HG03064 (cell line): ENCODE measurements at regions not wholly inside any gene's neighbourhood (a gene's known extent, or its start where the extent isn't known, plus 50 kb on each side); places are given as distances from the start of the nearest gene placed in this dataset.

Experiments used
- ATAC-seq: cut with Tn5 transposase; IDR thresholded peaks from one replicate; pipeline ENCODE4 v1.9.1; 2021; ENCODE audit warnings: low read depth; ENCODE audit not compliant: unreplicated experiment

DNA sequence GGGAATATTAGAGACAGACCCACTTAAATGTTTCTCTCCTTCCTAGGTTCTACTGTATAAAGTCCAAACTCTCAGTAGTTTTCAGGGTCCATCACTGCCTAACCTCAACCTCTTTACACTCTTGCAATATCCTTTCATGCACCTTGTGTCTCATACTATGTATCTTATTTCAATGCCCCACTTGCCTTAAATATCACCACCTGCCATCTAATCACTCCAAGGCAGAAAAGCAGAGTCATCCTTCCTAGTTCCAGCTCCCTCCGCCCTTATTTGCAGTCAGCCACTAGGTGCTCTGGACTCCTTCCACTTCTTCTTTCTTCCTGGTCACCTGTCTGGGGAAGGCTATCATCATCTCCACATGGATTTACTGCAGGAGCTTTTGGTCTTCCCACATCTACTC, 322.0 kb downstream of the MFSD1 start:
- no peak for ATAC-seq

DNA sequence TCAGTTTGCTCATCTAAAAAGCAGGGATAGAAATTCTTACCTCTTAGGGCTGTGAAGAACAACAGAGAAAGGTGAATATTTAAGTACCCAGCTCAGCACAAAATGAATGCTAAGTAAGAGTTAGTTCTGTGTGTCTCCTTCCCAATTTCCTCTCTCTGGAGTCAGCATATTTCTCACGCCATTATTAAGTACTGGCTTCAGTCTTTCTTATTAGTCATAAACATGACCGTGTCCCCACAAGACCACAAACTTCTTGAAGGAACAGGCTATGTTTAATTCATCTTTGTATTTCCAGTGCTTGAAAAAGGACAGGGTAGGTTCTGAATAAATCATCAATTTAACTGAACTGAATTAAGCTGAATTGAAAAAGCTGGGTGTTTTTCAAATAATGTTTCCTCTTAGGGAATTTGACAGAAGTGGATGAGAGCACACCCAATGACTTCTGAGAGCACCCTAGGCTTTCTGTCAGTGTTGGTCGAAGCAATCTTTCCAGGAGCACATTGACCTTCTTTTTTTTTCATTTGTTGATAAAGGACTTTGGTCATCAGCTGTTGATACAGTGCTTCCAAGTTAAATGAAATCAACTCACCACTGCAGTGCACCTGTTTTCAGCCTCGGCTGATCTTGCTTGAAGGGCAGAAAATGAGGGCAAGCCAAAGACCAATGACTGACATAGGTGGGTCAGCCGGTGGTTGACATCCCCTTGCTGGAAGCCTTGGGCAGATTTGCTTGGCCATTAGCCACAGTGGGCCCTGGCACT, 324.6 kb downstream of the MFSD1 start:
- ATAC-seq = no peak

DNA sequence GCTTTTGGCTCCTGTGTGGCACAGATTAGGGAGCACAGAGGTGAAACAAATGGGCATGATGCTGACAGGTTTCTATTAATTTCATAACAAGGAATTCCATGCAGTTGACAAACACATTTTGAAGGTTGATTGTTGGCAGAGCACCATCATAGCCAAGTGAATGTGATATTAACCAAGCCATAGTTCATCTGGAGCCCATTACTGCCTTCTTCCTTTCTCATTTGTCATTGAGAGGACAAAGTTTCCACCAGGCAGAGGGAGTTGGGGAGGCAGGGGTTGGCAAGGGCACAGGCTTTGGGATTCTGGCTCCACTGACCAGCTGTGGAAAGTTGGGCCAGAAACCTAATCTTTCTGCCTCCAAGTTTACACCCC, 325.2 kb downstream of the MFSD1 start:
- no peak for ATAC-seq

DNA sequence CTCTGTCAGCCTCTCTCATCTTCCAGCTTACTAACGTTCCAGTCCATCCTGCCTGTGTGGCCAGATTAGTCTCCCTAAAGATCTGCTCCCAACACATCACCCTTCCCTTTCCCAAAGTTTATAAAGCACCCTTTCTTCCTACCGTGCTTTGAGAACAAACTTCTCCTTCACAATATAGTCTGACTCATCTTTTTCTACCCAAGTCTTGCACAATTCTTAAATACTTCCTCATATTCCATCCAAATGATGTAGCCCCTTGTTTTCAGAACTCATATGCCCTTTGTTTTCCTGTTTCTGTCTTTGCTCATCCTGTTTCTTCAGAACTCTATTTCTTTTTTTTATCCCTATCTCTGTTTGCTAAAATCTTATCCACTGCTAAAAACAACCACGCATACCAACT, 326.8 kb downstream of the MFSD1 start:
- ATAC-seq = no peak

DNA sequence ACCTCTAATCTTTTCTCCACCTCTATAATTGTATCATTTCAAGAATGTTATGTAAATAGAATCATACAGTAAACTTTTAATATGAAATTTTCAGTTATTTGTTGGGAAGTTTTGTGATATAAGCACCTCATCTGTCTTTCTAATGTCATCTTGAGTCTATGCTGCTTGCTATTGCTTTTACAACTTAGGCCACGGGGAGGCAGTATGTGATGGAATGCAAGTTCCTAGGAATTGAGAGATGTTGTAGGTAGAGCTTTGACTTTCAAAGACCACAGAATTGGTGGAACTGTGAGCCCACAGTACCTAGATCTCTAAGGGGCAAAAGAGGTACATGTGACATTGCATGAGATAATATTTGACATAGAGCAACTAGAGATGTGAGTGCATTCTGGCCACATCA, 328.3 kb downstream of the MFSD1 start:
- no peak for ATAC-seq

DNA sequence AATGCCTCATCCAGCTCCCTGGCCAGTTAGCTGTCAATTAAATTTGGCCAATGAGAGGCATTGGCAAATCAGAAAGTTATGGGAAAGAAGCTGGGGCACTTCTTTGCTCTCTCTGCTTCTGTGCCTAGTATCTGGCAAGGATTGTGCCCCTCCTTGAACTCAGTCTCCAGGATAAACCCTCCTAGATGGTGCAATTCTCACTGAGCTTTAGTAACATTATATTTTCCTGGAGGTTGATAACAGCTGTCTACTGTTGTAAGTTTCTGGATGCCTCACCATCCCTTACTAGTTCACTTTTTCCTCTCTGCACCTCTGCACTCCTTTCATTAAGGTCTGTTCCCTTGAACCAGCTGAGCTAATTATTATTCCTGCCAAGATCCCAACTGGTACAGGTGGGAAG, 329.5 kb downstream of the MFSD1 start:
- no peak for ATAC-seq

DNA sequence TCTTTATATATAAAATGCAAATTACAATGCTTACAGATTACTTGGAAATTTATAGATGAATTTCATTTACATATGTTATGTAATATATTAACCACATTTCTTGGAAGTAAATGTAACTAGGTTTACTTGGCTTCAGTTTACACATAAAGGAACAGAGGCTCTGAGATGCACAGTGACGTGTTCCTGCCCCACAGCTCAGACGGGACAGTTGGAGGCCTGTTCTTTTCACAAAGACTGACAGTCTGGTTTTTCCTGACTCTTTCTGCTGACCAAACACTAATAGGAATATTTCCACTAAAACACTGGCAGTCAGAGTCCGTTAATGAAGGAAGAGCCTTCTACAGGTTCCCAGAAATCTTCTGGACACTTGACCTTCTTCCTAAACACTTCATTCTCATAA, 336.1 kb downstream of the MFSD1 start:
- no peak for ATAC-seq

DNA sequence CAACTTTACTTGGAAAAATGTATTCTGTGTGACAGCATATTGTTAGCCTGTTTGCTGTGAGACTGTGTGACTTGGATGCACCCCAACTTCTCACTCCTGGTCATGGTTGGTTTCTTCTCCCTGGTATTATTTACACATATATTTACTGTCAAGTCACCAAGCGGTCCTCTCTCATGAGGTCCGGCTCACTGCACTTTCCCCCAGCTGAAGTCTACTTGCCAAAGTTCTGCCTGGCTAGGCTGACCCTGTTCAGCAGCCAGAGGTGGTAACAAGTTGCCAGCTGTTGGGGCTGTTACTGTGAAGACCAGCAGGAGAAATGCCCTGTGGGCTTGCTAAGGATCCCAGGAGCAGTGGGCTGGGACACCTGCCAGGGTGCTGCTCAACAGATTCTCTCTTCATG, 337.5 kb downstream of the MFSD1 start:
- ATAC-seq = no peak

DNA sequence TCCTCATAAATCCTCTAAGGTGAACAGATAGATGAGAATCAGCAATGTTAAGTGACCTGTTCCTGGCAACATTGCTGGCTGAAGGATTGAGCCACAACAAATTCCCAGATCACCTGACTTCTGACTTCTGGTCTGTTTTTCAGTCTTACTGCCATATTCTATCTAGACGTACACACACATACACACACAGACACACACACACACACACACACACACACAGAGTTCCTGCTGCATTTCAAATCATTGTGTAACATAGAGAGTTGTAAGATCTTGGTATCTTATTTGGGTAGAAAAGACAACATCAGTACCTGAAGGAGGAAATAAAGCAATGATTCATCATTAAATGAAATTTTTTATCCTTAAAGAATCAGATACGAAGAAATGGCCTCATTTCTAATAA, 342.6 kb downstream of the MFSD1 start:
- no peak for ATAC-seq

DNA sequence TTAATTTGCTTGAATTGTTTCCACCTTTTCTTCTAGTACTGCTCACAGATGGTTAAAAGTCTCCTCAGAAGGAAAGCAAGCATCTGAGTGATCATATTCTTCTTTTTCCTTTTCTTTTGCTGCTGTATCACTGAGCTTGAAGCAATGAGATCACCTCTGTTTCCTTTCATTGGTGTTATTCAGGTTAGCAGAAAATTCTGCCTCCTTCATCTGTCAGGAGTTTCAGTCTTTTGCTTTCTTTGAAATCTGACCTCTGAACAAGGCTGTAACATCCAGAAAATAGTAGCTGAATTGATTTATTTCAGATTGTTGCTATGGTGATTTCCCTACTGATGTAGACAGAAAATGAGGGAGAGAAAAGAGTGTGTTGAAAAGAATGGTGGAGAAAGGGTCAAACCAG, 343.0 kb downstream of the MFSD1 start:
- no peak for ATAC-seq

DNA sequence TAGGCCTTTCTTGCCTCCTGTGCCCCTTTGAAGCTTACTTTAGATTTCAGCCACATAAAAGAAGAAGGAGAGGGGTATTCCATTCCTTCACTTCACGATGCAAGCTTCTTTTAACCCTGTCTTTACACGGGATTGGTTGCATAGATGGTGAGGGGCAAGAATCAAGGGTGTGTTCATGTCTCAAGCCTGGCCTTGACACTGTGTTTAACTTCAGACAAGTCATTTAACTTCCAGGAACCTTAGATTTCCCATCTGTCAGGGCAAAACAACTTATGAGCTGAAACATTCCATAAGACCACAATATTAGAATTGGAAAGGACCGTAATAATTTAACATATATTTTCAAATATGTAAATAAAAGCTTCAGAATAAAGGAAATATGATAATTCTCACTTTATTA, 344.5 kb downstream of the MFSD1 start:
- ATAC-seq = no peak

DNA sequence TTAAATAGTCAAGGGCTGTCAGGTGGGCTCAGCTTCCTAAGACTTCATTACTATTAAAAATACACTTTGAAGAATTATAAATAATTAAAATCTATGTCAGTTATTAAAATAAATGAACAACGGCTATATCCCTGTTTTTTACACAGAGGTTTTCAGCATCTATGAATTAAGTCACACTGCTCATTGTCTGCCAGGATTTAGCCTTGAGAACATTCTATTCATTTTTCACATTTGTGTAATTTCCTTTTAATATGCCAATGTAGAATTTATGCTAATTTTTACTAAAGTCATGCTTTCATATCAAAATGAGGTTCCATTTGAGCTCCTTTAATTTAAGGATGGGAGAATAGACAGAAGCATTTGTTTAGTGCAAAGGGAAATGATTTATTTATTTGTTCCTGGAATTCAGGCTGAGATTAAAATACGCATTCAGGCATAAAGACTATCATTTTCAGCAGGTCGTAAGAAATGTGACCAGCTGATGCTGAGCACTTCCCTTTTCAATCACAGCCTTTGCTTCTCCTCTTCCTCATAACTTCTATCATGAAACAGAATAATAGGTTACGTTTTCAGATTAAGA, 345.1 kb downstream of the MFSD1 start:
- no peak for ATAC-seq

DNA sequence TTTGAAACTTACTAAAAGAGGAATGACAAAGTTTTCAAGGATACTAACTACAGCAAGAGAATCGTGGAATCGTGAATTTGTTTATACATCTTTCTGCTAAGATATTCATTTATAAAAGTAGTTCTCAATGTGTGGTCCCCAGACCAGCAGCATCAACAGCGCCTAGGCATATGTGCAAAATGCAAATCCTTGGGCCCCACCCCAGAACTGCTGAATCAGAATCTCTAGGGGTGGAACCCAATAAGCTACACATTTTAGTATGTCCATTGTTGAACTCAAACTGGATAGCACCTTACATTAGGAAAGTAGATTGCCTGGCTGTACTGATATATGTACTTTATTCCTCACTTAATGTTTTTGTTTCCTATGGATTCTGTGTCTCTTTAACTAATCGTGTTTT, 346.0 kb downstream of the MFSD1 start:
- ATAC-seq = no peak

DNA sequence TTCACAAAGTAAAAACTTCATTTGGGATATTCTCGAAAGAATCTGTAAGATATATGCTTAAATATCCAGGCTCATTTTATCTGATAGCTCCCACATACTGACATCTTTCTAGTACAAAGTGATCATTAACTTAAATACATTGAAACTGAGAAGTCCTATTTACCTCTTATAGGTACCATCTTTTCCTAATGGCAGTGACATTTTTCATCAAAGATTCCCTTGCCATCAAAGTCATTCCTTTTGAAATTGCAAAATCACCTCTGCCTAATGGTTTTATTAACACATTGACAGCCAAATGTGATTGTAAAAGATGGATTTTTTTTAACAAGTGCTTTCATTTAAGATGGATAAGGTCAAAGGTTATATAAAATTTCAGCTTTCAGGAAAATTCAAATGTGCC, 346.6 kb downstream of the MFSD1 start:
- ATAC-seq = no peak

DNA sequence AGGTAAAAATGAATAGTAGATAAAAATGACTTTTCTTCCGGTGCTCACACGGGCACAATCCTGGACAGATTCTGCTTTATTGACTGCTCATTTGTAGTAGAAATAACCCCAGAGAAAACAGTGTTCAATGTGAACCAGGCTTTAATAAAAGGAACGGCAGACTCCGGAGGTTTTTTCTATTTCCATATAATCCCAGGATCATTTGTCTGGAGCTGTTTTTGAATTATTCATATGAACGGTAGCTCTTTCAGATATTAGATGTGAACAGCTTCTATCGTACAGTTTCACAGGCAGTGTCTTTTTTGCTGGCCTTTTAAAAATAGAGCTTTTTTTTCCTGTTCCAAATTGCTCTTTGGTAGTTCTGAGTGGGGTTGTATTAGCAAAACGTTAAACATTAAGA, 347.3 kb downstream of the MFSD1 start:
- ATAC-seq = no peak

DNA sequence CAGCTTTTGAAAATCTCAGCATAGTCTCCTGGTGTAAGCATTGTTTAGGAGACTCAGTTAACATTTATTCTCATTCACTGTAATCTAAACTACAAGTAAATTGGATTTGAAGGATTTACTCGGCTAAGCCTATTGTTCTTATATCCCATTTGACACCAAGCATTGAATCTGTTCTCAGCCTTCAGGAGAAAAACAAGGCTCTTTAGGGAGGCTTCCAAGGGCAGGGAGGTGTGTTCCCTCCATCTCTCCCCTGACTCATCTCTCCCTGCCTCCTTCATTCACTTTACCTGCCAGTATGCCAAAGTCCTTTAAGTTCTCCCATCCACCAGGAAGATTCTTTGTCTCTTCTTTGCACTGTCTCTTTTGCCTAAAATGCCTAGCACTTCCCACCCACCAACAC, 347.8 kb downstream of the MFSD1 start:
- ATAC-seq = no peak

DNA sequence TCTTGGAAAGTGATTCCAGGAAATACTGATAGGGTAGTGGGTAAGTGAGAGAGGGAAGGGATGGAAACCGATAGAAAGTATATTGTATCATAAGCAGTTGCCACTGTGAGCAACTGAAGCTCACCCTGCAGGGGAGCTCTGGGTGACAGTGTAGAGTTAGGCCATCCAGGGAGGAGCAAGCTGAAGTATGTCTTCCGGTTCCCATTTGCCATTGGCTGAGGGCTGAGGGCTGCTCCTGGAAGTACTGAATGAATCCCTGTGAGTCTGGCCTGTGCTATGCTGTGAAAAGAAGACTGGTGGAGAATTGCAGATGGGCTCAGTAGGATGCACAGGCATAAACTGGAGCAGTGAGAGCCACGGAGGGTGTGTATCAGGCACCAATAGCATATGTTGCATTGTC, 348.3 kb downstream of the MFSD1 start:
- no peak for ATAC-seq

DNA sequence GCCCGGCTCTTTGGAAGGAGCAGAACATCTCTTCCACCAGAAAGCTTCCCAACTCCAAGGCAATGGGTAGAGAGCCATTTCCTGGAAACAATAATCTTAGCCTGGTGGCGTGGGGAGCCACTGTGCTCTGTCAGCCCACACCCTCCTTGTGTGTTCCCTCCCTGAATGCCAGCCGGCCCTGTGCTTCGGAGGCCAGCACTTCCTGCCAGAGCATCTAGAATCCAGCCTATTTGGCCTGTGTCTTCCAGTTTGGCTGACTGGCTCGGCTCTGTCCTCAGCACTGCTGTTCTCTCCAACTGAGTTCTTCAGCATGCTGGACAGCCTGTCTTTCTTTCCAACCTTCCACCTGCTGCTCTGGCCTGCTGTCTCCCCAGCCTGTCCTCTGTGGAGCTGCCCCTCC, 349.3 kb downstream of the MFSD1 start:
- ATAC-seq = no peak

DNA sequence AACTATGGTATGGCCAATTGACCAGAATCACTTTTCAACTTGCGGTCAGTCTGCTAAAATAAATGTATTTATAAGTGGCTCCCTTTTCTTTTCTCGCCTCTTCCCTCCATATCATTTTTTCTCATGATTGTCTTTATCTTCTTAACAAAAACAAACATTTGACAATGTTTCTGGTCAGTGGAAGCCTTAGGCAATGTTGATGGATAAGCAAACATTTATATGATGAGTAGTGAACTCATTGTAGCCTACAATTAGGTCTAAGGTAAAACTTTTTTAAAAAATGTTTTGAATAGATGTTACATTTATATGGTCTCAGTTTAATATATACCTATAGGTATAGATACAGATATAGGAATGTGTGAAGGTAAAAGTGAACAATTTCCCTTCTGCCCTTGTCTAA, 355.4 kb downstream of the MFSD1 start:
- no peak for ATAC-seq

DNA sequence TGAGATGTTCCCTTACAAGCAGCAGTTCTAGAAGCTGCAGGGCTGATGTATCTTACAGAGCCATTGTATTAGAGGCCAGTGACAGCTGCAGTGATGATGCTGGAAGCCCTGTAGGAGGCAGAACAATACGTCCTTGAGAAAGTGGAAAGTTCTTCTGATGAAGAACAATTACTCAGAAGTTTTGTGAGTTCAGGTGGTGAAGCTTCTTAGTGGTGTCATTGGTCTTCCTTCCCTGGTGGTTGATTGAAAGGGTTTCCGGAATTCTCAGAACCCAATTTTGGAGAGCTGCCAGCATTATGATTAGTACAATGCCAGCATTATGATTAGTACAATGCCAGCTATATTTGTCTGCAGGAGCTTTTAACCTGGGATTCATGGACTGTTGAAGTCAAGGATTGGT, 356.4 kb downstream of the MFSD1 start:
- ATAC-seq = no peak

DNA sequence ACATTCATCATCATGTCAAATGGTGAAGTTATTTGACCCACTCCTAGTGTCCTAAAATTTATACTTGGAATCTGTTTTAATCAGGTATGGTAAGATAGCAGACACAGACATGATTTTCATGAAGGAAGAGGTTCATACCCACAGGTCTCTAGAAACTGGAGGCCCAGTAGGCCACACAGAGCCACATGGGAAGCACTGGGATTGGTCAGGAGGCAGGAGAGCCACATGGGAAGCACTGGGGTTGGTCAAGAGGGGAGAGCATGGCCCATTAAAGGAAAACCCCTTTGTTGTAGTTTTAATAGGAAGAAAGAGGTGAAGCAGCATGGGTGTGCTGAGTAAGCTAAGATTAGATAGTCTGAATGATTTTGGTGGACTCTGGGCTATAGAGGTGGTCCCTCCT, 356.9 kb downstream of the MFSD1 start:
- ATAC-seq = no peak

DNA sequence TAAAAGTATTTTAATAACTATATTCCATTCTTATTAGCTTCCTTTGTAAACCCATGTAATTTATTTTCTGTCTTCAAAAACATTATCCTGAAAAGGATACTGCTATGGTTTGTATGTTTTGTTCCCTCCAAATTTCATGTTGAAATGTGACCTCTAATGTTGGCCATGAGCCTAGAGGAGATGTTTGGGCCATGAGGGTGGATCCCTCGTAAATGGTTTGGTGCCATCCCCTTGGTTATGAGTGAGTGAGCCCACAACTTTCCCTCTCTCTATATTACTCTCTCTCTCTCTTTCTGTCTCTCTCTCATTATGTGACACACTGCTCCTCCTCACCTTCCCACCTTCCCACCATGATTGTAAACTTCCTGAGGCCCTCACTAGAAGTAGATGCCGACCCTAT, 357.7 kb downstream of the MFSD1 start:
- ATAC-seq = no peak

DNA sequence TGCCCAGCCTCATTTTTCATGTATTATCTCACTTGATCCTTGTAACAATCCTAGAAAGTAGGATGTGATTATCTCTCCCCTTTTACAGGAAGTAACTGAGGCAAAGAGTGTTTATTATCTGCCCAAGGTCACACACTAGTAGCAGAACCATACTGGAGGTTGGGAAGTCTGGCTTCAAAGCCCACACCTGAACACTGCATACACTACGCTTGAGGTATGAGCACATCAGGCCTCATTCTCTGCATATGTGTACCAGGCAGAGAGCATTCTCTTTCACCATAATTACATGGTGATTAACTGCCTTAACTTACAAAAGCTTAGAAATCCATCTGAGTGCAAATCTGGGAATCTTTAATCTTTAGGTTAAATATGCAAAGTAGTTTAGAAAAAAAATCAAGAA, 361.8 kb downstream of the MFSD1 start:
- no peak for ATAC-seq
